GM18951 (cell line): ENCODE measurements at regions not wholly inside any gene's neighbourhood (a gene's known extent, or its start where the extent isn't known, plus 50 kb on each side); places are given as distances from the start of the nearest gene placed in this dataset.

ENCODE experiments used
- POLR2A ChIP-seq: IDR thresholded peaks from 4 replicates; pipeline ENCODE4 v1.6.1; 2011; ENCODE audit warnings: mild to moderate bottlenecking; ENCODE audit not compliant: insufficient read length, insufficient read depth; ENCODE audit errors: extremely low read depth
- in situ Hi-C: fragments of 300-500 bp; cut with MboI; formaldehyde crosslinking; loops from one replicate; pipeline ENCODE4 v1.12.0; 2022; ENCODE audit warnings: low sequenced_read_pairs, mixed read lengths, inconsistent platforms; ENCODE audit not compliant: unreplicated experiment

DNA sequence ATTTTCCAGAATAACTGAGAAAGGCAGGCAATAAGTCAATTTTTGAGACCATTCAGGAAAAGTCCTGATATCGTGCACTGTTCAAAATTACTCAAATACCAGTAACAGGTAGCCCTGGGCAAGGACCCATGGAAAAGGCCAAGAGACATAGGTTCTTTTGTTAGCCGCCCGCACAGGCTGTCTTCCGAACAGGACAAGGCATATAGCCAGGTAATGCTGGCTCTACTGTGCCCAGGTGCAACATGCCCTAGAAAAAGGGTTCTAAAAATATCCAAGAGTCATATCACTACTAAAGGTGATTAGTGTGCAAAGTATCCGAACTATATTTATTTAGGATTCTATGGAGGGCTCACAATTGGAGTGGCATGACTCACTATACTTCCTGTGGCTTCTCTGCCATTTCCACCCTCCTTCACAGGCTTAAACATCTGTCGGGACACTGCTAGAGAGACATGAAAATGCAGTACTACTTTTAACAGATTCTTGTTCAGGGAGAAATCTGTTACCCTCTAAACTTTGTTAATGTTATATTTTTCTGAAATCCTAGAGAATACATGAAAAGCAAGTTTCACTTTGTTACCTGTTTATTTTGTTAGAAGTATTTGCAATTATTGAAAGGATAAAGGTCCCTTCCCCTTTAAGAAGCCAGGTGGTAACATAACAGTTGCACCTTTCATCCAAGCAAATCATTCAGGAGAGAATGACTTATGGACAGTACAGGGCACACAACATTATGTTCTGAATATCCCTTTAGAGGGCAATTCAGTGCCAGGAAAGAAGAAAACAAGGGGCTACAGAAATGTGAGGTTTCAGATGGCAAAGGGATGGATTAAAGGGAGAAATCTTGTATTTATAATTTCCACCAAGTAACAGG, 293.3 kb upstream of the THBS1 start:
- in situ Hi-C loops, result no loop called here
- no peak for TF ChIP-seq POLR2A

DNA sequence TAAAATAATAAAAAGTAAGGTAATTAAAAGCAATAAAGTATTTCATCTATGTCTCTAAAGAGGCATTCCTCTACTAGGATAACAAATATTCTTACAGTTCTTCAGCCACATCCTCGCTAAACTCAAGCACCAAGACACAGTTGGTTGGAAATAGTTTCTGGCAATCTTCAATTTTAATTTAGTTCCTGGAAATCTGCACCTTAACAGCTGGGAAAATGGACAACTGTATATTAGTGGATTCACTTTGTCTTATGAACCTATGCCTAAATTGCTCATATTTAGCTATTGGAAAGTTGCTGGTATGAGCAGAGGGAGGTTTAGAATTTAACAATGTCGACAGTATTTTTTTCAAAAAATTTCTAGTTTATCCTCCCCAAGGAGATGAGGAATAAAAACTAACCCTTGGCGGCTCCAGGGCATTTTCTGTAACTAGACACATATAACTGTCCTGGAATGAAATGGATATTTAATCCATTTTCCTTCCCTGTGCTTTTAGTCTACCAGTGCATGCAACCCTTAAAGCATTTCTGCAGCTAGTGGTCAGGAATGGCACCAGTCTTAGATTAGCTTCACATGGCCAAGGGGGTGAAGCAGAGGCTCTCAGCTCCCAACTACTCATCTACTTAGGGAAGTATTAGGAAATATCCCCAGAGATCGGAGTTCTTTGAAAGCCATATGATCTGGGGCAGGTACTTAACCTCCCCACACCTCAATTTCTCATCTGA, 290.0 kb upstream of the THBS1 start:
- no peak for TF ChIP-seq POLR2A
- in situ Hi-C loops, result no loop called here

DNA sequence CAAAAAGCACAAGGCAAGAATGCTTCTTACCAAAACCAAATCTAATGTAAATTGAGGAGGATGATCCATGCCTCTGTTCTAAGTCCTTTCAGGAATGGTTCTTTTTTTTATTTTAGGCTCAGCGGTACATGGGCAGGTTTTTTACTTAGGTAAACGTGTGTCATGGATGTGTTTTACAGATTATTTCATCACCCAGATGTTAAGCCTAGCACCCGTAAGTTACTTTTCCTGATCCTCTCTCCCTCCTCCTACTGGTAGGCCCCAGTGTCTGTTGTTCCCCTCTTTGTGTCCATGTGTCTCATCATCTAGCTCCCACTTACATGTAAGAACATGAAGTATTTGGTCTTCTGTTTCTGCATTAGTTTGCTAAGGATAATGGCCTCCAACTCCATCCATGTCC, 289.2 kb upstream of the THBS1 start:
- in situ Hi-C loops, result no loop called here
- TF ChIP-seq POLR2A, result no peak

GRCh38 chr15:39296955-39297354, 283.9 kb upstream of the THBS1 start:
- in situ Hi-C loops, result no loop called here

DNA sequence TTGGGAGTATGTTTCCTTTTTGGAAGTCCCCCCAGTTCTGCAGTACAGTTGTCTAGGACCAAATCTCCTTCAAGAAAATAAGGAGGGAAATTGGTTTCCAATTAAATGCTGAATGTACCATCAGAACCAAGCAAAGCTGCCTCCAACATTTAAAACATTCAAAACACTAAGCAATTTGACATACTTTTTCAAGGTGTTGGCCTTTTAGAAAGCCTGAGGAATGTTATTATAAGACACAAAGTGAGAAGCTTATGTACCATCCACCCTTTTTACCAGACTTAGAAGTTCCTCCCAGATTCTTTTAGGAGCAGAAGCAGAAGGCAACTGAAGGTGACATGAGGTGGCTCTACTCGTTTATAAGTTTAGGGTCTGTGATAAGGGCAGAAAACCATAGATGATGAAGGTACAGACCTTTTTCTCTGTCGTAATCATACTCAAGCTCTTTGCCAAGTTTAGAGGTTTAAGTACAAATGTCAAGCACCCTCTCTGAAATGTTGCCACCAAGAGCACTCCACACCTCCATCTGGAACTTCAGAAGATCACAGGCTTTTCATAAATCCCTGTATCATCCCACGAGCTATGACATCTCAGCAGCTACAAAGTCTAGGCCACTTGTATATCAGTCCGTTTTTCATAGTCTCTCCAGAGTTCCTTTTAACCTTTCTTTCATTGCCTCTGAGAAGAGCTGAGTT, 282.5 kb upstream of the THBS1 start:
- in situ Hi-C loops, result no loop called here
- no peak for TF ChIP-seq POLR2A

More at GRCh38 chr15:39296955-39297354, 283.9 kb upstream of the THBS1 start:
- no peak for TF ChIP-seq POLR2A

DNA sequence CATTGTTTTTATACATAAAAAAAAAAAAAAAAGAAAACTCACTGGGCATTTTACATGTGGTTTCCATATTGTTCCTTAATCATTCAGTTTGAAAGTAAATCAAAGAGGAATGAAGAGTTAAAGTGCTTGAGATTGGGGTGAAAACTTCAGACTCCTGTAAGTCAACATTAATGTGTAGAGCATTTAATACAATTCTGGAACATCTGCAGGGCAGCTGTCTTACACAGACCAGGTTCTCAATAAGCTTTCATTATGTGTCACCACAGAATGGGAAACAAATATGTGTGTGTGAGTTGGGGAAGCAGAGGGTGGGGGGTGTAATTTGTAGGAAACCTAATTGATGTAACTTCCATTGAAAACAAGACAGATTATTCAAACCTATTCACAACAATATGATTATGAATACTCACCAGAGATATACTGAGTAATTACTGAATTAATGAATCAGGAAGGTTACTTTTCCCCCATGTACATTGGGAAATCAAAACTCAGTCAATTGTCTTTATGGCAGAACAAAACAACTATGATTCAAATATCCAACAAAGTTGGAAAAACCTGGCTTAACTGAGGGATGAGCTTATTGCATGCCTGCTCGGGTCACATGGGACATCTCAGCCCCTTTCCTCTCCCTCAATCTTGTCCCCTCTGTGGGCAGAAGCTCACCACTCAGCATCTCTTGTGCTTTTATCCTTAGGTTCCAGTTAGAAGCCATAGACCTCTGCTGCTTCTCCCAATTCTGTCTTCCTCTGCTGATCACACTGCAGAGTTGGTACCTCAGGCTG, 281.2 kb upstream of the THBS1 start:
- in situ Hi-C loops, result no loop called here
- no peak for TF ChIP-seq POLR2A

- in situ Hi-C loops, result no loop called here
- no peak for TF ChIP-seq POLR2A
Observed at GRCh38 chr15:39300451-39301153, 280.3 kb upstream of the THBS1 start.

- TF ChIP-seq POLR2A, result no peak
- in situ Hi-C loops, result no loop called here
Observed at GRCh38 chr15:39301589-39301999, 279.3 kb upstream of the THBS1 start.

DNA sequence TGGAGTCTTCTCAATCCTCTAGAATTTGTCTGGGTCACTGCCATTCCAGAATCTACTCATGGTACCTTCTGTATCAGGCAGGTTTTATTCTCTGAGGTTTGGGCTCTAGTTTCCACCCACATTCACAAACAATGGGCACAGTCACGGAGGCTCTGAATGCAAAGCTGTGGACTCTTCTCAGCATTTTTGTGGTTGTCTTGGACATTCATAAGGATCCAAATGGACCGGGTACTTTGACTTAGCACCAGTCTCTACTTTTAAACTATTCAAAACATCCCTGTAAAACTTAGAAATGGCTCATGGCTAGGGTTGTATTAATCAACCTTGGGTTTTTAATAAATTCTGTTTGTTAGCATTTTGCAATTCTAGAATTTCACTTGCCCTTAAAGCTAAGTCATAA, 277.9 kb upstream of the THBS1 start:
- no peak for TF ChIP-seq POLR2A
- in situ Hi-C loops, result no loop called here

DNA sequence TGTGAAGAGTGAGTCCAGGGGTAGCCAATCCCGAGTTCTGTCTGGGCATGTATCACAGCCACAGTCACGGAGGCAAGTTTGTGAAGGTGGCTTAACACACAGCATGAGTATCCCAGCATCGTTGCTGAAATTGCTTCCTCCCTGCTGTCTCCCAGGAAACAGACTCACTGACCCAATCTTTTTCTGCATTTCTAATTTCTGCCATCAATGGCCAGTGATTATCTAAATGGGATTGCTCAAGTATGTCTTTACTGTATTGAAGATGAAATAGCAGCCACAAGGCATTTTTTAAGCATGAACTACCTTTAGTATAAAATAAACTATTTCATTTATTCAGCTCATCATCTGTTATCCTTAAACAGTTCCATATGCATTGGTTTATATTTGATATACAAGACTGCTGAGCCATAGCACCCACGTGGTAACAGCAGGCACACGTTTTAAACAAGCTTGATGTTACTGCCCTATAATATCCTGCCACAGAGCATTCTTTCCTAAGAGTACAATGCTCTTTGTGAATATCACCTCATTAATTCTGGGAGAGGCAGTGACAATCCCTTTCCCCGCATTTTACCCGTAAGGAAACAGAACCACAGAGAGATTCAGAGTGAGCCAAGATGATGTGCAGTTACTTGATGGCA, 276.6 kb upstream of the THBS1 start:
- TF ChIP-seq POLR2A, result no peak
- in situ Hi-C loops, result no loop called here

DNA sequence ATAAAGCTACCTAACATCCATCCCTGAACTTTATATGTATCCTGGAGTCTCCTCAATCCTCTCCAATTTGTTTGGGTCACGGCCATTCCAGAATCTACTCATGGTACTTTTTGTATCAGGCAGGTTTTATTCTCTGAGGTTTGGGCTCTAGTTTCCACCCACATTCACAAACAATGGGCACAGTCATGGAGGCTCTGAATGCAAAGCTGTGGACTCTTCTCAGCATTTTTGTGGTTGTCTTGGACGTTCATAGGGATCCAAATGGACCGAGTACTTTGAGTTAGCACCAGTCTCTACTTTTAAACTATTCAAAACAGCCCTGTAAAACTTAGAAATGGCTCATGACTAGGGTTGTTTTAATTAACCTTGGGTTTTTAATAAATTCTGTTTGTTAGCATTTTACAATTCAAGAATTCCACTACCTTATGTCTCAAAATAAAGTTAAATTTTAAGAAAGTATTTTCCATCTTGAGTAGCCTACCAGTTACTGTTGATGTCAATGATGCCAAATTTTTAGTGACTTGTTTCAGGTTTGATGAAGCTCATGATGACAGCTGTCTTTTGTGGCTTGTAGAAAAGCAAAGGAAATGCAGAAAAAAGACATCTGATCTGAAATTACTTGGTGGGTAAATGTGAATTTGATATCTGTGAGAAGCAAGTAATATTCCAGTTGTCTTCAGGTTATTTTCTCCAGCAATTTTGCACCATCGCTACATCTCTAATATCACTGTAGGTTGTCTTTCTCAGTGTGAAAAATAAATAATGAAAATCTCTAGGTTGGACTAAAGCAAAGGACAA, 275.7 kb upstream of the THBS1 start:
- in situ Hi-C loops, result no loop called here
- TF ChIP-seq POLR2A, result no peak

- TF ChIP-seq POLR2A, result no peak
- in situ Hi-C loops, result loop anchor here (10.0 kb wide), 1 partner anchor 264 kb away; no protein-coding TSS in a partner anchor
Observed at GRCh38 chr15:39310633-39311032, 270.2 kb upstream of the THBS1 start.
